Activated T-helper 9 cell treated with anti-CD3 and anti-CD28 coated beads, Interleukin-2, amount 50 U/mL, for 16 hours (primary cell): ENCODE measurements at regions not wholly inside any gene's neighbourhood (a gene's known extent, or its start where the extent isn't known, plus 50 kb on each side); places are given as distances from the start of the nearest gene placed in this dataset.

ENCODE experiments used
- DNase-seq: peaks from one replicate; pipeline ENCODE4 v3.0.0-alpha.2; 2020; ENCODE audit warnings: low read depth

GRCh38 chr12:90398285-90398836, 556.6 kb downstream of the CCER1 start:
- no peak for DNase-seq

DNA sequence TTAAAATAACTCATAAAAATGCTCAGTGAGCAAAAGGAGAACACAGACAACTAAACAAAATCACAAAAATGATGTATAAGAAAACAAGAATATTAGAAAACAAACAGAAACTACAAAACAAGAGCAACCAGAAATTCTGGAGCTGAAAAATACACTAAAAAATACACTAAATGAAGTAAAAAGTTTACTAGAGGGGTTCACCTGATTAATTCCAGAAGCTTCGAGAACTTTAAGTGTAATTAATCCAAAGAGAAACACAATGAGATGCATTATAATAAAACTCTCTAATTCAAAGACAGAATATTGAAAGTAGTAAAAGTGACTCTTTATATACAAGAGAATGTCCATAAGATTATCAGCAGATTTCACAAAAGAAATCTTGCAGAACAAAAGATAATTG, 558.4 kb downstream of the CCER1 start:
- DNase-seq: no peak

DNA sequence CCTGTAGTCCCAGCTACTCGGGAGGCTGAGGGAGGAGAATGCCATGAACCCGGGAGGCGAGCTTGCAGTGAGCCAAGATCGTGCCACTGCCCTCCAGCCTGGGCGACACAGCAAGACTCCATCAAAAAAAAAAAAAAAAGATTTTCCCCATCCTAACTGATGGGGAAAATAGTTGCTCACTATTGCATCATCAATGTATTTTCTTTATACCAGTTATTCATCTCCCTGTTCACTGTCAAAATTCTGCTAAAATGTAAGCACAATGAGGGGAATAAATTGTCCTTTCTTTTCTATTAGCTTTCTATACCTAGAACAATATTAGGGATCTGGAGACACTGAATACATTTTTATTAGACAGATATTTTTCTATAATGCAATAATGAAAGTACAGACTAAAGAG, 561.3 kb downstream of the CCER1 start:
- no peak for DNase-seq

GRCh38 chr12:90393089-90393488, 561.9 kb downstream of the CCER1 start:
- no peak for DNase-seq

DNA sequence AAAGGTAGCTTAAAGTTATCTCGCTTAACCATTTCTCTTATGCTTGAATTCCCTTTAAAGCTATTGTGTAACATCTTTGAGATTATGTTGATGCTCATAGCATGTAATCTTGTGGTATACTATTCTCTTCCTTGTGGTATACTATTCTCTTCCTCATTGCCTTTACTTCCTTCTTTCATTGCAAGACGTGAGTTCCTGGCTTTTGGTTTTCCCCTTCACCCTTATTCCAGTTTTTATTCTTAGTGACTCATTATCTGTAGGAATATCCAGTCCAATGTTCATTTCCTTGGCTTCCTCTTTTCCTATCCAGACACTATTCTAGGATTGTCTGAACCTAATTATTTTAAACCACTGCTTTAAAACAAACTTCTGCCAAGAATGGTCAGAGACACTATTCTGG, 564.0 kb downstream of the CCER1 start:
- DNase-seq: no peak

DNA sequence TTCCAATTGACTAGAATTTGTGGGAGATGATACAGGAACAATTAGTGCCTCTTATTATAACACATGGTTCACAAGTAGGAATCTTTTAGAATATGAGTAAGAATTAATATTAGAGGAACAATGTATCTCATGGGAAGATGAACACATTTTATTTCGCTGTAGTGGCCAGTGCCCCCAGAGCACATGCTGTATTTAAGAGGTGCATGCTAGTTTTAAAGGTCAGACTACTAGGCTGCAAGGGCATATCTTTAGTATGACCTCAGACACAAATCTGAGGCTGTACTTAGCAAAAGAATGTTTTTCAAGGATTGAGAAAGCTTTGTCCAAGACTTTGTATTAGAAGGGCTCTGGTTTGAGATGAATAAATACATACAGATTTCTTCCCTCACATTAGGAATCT, 586.9 kb downstream of the CCER1 start:
- no peak for DNase-seq

- no peak for DNase-seq
Observed at GRCh38 chr12:90366286-90366685, 588.7 kb downstream of the CCER1 start.

GRCh38 chr12:90360300-90360699, 594.7 kb downstream of the CCER1 start:
- no peak for DNase-seq

- DNase-seq: no peak
Observed at GRCh38 chr12:90355711-90356355, 599.1 kb downstream of the CCER1 start.

GRCh38 chr12:90343966-90344365, 611.0 kb downstream of the CCER1 start:
- no peak for DNase-seq

DNA sequence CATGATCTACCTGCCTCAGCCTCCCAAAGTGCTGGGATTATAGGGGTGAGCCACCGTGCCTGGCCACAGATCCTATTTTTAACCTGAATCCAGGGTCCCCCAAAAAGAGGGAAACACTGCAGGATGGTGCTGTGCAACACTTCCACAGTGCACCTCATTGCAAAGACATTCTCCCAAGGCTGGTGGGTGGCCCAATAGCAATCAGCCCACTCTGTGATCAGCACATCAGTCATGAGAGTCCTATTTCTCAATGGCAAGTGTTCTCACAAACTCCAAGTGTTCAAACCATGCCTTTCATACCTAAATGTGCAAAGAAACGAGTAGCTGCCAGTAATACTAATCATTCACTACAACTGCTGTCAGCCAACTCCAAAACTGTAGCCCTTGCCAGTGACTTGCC, 612.9 kb downstream of the CCER1 start:
- no peak for DNase-seq

GRCh38 chr12:90339837-90340236, 615.1 kb downstream of the CCER1 start:
- no peak for DNase-seq

GRCh38 chr12:90338365-90338764, 616.6 kb downstream of the CCER1 start:
- DNase-seq: no peak

GRCh38 chr12:90337018-90337417, 618.0 kb downstream of the CCER1 start:
- no peak for DNase-seq

GRCh38 chr12:90335566-90335965, 619.4 kb downstream of the CCER1 start:
- DNase-seq: no peak

GRCh38 chr12:90333939-90334338, 621.0 kb downstream of the CCER1 start:
- no peak for DNase-seq

GRCh38 chr12:90333424-90333823, 621.6 kb downstream of the CCER1 start:
- DNase-seq: no peak

DNA sequence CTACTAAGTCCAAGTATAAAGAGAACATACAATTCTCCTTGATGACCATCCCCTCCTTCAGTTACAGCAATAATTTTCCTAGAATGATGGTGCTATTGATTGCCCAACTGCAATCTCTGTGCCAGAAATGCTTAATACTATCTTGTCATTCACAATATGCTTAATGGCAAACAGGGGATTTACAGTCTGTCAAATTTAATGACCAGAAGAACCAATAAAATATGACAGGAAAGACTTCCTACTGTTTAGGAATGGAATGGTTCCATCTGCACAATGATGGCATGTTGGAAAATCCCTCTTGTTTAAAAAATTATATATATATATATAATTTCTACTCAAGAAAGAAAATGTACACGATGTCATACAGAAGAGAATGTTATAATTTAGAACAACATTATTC, 623.2 kb downstream of the CCER1 start:
- DNase-seq: no peak

DNA sequence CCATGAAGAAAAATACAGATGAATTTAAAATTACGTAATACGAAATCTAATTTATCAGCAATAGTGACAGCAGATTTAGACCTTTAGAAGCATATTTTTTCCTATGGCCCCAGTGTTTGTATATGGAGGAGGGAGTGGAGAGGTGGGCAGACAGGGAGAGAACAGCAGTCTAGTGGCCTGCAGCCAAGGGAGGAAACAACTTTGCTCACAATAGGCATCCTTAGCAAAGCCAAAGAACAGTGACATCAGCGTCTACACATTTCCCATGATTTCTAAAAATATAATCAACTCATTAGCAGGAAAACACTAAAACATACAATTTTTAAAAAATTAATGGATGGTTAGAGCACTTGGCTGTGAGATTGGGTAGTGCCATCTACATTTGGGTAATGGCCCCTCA, 622.6 kb upstream of the ATP2B1 start:
- DNase-seq: no peak

- no peak for DNase-seq
Observed at GRCh38 chr12:90327793-90328743, 619.4 kb upstream of the ATP2B1 start.

- no peak for DNase-seq
Observed at GRCh38 chr12:90323217-90323616, 614.6 kb upstream of the ATP2B1 start.

DNA sequence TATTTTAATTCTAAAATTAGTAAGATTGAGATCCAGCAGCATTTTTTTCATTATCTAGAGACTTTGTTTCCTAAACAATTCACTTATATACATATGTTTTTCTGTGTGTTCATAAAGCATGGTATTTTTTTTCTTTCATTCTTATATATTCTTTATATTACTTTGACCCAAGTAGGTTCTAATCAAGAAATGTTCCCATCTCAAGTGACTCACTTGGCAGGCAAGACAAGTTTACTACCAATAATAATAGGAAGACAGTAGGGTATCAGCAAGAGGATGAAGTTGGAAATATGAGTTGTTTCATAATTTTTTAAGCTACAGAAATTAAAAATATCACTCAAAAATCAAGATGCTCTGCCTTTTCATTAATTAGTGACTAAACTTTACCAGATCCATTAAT, 613.4 kb upstream of the ATP2B1 start:
- DNase-seq: no peak

GRCh38 chr12:90321369-90321768, 612.7 kb upstream of the ATP2B1 start:
- no peak for DNase-seq
